ENCODE measurements at regions not wholly inside any gene's neighbourhood (a gene's known extent, or its start where the extent isn't known, plus 50 kb on each side); places are given as distances from the start of the nearest gene placed in this dataset.

- no peak for TF ChIP-seq CTCF (IDR thresholded peaks at IDR 0.05; ENCODE audit: low read depth, low read length, poor library complexity, severe bottlenecking)
- no peak for TF ChIP-seq EZH2phosphoT487 (IDR thresholded peaks at IDR 0.05; ENCODE audit: borderline replicate concordance, low read length)
These were observed 247.6 kb upstream of the SOX2 start for GRCh38 chr3:181464033-181464694.
